Caco-2 (cell line): ENCODE measurements at regions not wholly inside any gene's neighbourhood (a gene's known extent, or its start where the extent isn't known, plus 50 kb on each side); places are given as distances from the start of the nearest gene placed in this dataset.

Experiments
- BruUV-seq: library from RNA; stranded (reverse); fragments of 400-500 nt; replicated peaks from 2 replicates; lab custom pipeline; 2021; lab: Mats Ljungman, UMichigan
- CTCF ChIA-PET: fragments of 300-600 bp; sonication (Branson Sonifier 250); formaldehyde crosslinking; loops from one replicate; lab custom pipeline; 2022; ENCODE audit warnings: antibody characterized with exemption; lab: Charles Lee
- POLR2A ChIA-PET: fragments of 300-600 bp; sonication (Branson Sonifier 250); formaldehyde crosslinking; loops from one replicate; lab custom pipeline; 2022; ENCODE audit warnings: antibody characterized with exemption; lab: Charles Lee
- DNase-seq, 2 experiments: peaks; one replicate each; pipeline versions ENCODE4 v3.0.0 to v3.0.0-alpha.2; 2020 to 2022
- H3K27me3 ChIP-seq: replicated peaks from 2 replicates; pipeline ENCODE4 v1.6.0; 2011; ENCODE audit warnings: low read length; ENCODE audit not compliant: control insufficient read depth, insufficient read depth
- H3K36me3 ChIP-seq: 2 replicates; pipeline ENCODE4 v1.5.1; 2011; ENCODE audit warnings: low read length; ENCODE audit not compliant: control insufficient read depth, insufficient read depth
- H3K4me1 ChIP-seq: fragments of 250-450 bp; sonication (Bioruptor Pico); 2 replicates; pipeline ENCODE4 v1.5.1; 2020; ENCODE audit warnings: mild to moderate bottlenecking
- H3K4me3 ChIP-seq: 2 replicates; pipeline ENCODE4 v1.5.1; 2011; ENCODE audit warnings: low read depth, mild to moderate bottlenecking, control low read depth, low read length
- H3K9me3 ChIP-seq: fragments of 250-450 bp; sonication (Bioruptor Pico); 2 replicates; pipeline ENCODE4 v1.5.1; 2020; ENCODE audit warnings: mild to moderate bottlenecking, moderate library complexity
- H3K27ac Mint-ChIP-seq: one replicate; pipeline ENCODE4 v1.8.0; 2022; ENCODE audit warnings: mixed read lengths; ENCODE audit not compliant: unreplicated experiment
- H3K27me3 Mint-ChIP-seq: one replicate; pipeline ENCODE4 v1.8.0; 2022; ENCODE audit warnings: mixed read lengths; ENCODE audit not compliant: insufficient read depth, unreplicated experiment
- H3K36me3 Mint-ChIP-seq: one replicate; pipeline ENCODE4 v1.8.0; 2022; ENCODE audit warnings: mild to moderate bottlenecking, mixed read lengths; ENCODE audit not compliant: insufficient read depth, unreplicated experiment
- H3K4me1 Mint-ChIP-seq: one replicate; pipeline ENCODE4 v1.8.0; 2022; ENCODE audit warnings: low read depth, mixed read lengths; ENCODE audit not compliant: unreplicated experiment
- H3K4me3 Mint-ChIP-seq: one replicate; pipeline ENCODE4 v1.8.0; 2022; ENCODE audit warnings: mild to moderate bottlenecking, moderate library complexity, mixed read lengths; ENCODE audit not compliant: unreplicated experiment
- H3K9me3 Mint-ChIP-seq: one replicate; pipeline ENCODE4 v1.8.0; 2022; ENCODE audit warnings: mixed read lengths; ENCODE audit not compliant: unreplicated experiment
- CTCF ChIP-seq, 2 experiments: fragments of 200-600 bp in 1 of 2; IDR thresholded peaks; 1 replicate in 1 of 2; 2 replicates in 1 of 2; pipeline versions ENCODE4 v1.5.1 to v1.8.0; 2011 to 2022; ENCODE audit warnings: antibody characterized with exemption in 1 of 2, control low read depth in 1 of 2, inconsistent platforms in 1 of 2, low read depth in 1 of 2, low read length in 1 of 2, mild to moderate bottlenecking in 1 of 2, moderate library complexity in 1 of 2; ENCODE audit not compliant: insufficient read depth in 1 of 2, severe bottlenecking in 1 of 2, unreplicated experiment in 1 of 2
- intact Hi-C: fragments of 100-400 bp; cut with micrococcal nuclease; formaldehyde crosslinking; loops from one replicate; pipeline ENCODE4 v1.10.0; 2022; ENCODE audit not compliant: unreplicated experiment

- Mint-ChIP-seq H3K36me3 (no peaks in the 10 kb centered on the region), H3K27me3 (no peaks in the 10 kb centered on the region), H3K27ac (no peak overlapping the region), H3K4me1 (no peaks in the 10 kb centered on the region), H3K9me3 (no peaks in the 10 kb centered on the region), H3K4me3 (no peak overlapping the region)
- no peak for TF ChIP-seq CTCF (IDR thresholded peaks at IDR 0.05; ENCODE audit: insufficient read depth in 1 of 2, low read depth in 1 of 2, low read length in 1 of 2, severe bottlenecking in 1 of 2, unreplicated experiment in 1 of 2)
- Histone ChIP-seq H3K4me3 (no peak overlapping the region), H3K27me3 (no peaks in the 10 kb centered on the region), H3K36me3 (no peaks in the 10 kb centered on the region), H3K4me1 (no peaks in the 10 kb centered on the region), H3K9me3 (no peaks in the 10 kb centered on the region)
- POLR2A ChIA-PET, result no interaction called here
- DNase-seq, result no peak
- CTCF ChIA-PET, result no interaction called here
- no TSS peak for BruUV-seq
- intact Hi-C loops, result no loop called here
Observed at GRCh38 chr18:55115606-55116005, 156.3 kb upstream of the CCDC68 start.

GRCh38 chr18:55114876-55115275, 155.6 kb upstream of the CCDC68 start:
- TF ChIP-seq CTCF (IDR thresholded peaks at IDR 0.05; ENCODE audit: insufficient read depth in 1 of 2, low read depth in 1 of 2, low read length in 1 of 2, severe bottlenecking in 1 of 2, unreplicated experiment in 1 of 2), result no peak
- H3K9me3 ChIP-seq, result no peaks in the 10 kb centered on the region
- no TSS peak for BruUV-seq
- Mint-ChIP-seq H3K36me3 (no peaks in the 10 kb centered on the region), H3K27me3 (no peaks in the 10 kb centered on the region), H3K4me3 (no peak overlapping the region), H3K4me1 (no peaks in the 10 kb centered on the region), H3K27ac (no peak overlapping the region), H3K9me3 (no peaks in the 10 kb centered on the region)
- intact Hi-C loops, result no loop called here
- H3K27me3 ChIP-seq, result no peaks in the 10 kb centered on the region
- no peaks in the 10 kb centered on the region for H3K36me3 ChIP-seq
- CTCF ChIA-PET, result no interaction called here
- POLR2A ChIA-PET, result no interaction called here
- no peak for DNase-seq
- no peaks in the 10 kb centered on the region for H3K4me1 ChIP-seq
- no peak overlapping the region for H3K4me3 ChIP-seq

GRCh38 chr18:55113800-55114199, 154.5 kb upstream of the CCDC68 start:
- no peak overlapping the region for H3K27ac Mint-ChIP-seq
- H3K4me1 Mint-ChIP-seq, result no peaks in the 10 kb centered on the region
- no peaks in the 10 kb centered on the region for H3K9me3 ChIP-seq
- CTCF ChIA-PET, result no interaction called here
- intact Hi-C loops, result no loop called here
- no peaks in the 10 kb centered on the region for H3K36me3 ChIP-seq
- H3K36me3 Mint-ChIP-seq, result no peaks in the 10 kb centered on the region
- no peak for DNase-seq
- no peak for TF ChIP-seq CTCF (IDR thresholded peaks at IDR 0.05; ENCODE audit: insufficient read depth in 1 of 2, low read depth in 1 of 2, low read length in 1 of 2, severe bottlenecking in 1 of 2, unreplicated experiment in 1 of 2)
- H3K27me3 ChIP-seq, result no peaks in the 10 kb centered on the region
- H3K4me3 Mint-ChIP-seq, result no peak overlapping the region
- H3K9me3 Mint-ChIP-seq, result peaks cover 5% of the 10 kb centered on the region
- H3K27me3 Mint-ChIP-seq, result no peaks in the 10 kb centered on the region
- H3K4me1 ChIP-seq, result no peaks in the 10 kb centered on the region
- no peak overlapping the region for H3K4me3 ChIP-seq
- POLR2A ChIA-PET, result no interaction called here
- no TSS peak for BruUV-seq
